Eye (tissue), 1 donor: ENCODE measurements at regions not wholly inside any gene's neighbourhood (a gene's known extent, or its start where the extent isn't known, plus 50 kb on each side); places are given as distances from the start of the nearest gene placed in this dataset.
"Not testable (repeated sequence)": the region's sequence is repeated elsewhere in the genome, so short reads cannot be mapped to it uniquely, and the experiment has no call there.

Source experiments
- DNase-seq: peaks from one replicate; pipeline ENCODE4 v3.0.0-alpha.2; 2015

GRCh38 chr9:75417471-75417870, 329.2 kb downstream of the OSTF1 start:
- DNase-seq, result no peak

- no peak for DNase-seq
These were observed 330.2 kb downstream of the OSTF1 start for GRCh38 chr9:75418518-75418917.

GRCh38 chr9:75422944-75423522, 334.7 kb downstream of the OSTF1 start:
- DNase-seq, result no peak

GRCh38 chr9:75429531-75430475, 341.5 kb downstream of the OSTF1 start:
- peak; percentile 32 for DNase-seq

- DNase-seq, result no peak
These were observed 343.1 kb downstream of the OSTF1 start for GRCh38 chr9:75431375-75431774.

GRCh38 chr9:75432386-75432785, 344.1 kb downstream of the OSTF1 start:
- no peak for DNase-seq

GRCh38 chr9:75432888-75433287, 344.6 kb downstream of the OSTF1 start:
- DNase-seq, result no peak

- no peak for DNase-seq
These were observed 350.4 kb downstream of the OSTF1 start for GRCh38 chr9:75438716-75439115.

- DNase-seq, result no peak
These were observed 352.6 kb downstream of the OSTF1 start for GRCh38 chr9:75440914-75441313.

GRCh38 chr9:75445144-75445543, 356.8 kb downstream of the OSTF1 start:
- no peak for DNase-seq

GRCh38 chr9:75447281-75447680, 359.0 kb downstream of the OSTF1 start:
- DNase-seq, result no peak

GRCh38 chr9:75448281-75448680, 360.0 kb downstream of the OSTF1 start:
- no peak for DNase-seq

- no peak for DNase-seq
These were observed 360.6 kb downstream of the OSTF1 start for GRCh38 chr9:75448955-75449354.

- no peak for DNase-seq
These were observed 362.7 kb downstream of the OSTF1 start for GRCh38 chr9:75451045-75451444.

GRCh38 chr9:75451505-75451904, 363.2 kb downstream of the OSTF1 start:
- no peak for DNase-seq

GRCh38 chr9:75452512-75452911, 364.2 kb downstream of the OSTF1 start:
- DNase-seq, result no peak

- no peak for DNase-seq
These were observed 365.7 kb downstream of the OSTF1 start for GRCh38 chr9:75454043-75454442.

GRCh38 chr9:75454891-75455290, 366.6 kb downstream of the OSTF1 start:
- no peak for DNase-seq

GRCh38 chr9:75455444-75455921, 367.2 kb downstream of the OSTF1 start:
- no peak for DNase-seq

- DNase-seq, result no peak
These were observed 368.4 kb downstream of the OSTF1 start for GRCh38 chr9:75456698-75457097.

- no peak for DNase-seq
These were observed 369.2 kb downstream of the OSTF1 start for GRCh38 chr9:75457474-75458011.

GRCh38 chr9:75459311-75459710, 371.0 kb downstream of the OSTF1 start:
- not testable (repeated sequence) for DNase-seq

- no peak for DNase-seq
These were observed 372.9 kb downstream of the OSTF1 start for GRCh38 chr9:75461183-75461582.

GRCh38 chr9:75462866-75463265, 374.6 kb downstream of the OSTF1 start:
- no peak for DNase-seq
